ENCODE measurements at regions not wholly inside any gene's neighbourhood (a gene's known extent, or its start where the extent isn't known, plus 50 kb on each side); places are given as distances from the start of the nearest gene placed in this dataset.

DNA sequence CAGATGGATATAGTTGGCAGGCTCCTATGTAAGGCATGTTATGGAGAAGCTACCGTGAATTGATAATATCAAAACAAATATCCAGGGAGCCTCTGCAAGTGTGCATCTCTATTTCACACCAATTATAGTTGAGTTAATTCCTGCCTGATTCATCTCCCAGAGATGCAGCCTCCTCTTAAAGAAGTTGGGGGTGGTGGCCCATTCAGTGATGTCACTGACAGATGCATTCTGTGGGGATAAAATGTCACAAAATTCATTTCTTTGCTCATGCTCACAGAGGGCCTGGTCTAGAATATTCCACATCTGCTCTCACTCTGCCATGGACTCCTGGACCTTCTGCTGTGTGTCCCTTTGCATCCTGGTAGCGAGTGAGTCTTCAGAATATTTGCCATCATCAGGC, 189.1 kb upstream of the PRSS1 start:
- DNase-seq (ENCODE audit: low read depth, low spot score) (no peak), FAIRE-seq (no peak)
- H3K9ac ChIP-seq (ENCODE audit: control insufficient read depth, extremely low read depth, insufficient read depth, low read length), result no peak overlapping the region

DNA sequence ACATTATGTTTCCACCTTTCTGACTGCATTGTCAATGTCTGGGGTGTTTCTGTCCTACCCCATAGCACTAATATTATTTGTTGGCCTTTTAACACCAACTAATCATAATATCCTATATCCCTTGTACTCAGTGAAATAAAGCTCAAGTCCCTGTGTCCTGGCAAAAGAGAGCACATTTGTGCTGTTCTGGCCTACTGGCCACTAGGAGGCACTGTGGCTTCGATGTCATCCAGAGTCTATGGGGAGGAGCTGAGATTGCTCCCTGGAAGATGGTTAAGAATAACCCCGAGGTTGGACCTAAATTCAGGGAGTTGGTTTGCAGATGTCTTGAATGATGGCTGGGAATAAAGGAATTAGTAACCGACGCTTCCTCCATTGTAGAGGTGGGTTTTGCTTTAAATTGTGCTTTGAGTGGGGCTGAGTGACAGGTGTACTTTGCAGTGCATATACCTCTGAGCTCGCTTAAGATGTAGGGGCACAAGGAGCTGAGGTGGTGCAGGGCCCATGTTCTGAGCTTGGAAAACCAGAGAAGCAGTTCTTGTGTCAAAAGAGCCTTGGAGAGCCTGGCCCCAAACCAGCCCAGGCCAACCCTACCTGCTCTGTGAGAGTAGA, 191.2 kb upstream of the PRSS1 start:
- TF ChIP-seq, protein P1, sequence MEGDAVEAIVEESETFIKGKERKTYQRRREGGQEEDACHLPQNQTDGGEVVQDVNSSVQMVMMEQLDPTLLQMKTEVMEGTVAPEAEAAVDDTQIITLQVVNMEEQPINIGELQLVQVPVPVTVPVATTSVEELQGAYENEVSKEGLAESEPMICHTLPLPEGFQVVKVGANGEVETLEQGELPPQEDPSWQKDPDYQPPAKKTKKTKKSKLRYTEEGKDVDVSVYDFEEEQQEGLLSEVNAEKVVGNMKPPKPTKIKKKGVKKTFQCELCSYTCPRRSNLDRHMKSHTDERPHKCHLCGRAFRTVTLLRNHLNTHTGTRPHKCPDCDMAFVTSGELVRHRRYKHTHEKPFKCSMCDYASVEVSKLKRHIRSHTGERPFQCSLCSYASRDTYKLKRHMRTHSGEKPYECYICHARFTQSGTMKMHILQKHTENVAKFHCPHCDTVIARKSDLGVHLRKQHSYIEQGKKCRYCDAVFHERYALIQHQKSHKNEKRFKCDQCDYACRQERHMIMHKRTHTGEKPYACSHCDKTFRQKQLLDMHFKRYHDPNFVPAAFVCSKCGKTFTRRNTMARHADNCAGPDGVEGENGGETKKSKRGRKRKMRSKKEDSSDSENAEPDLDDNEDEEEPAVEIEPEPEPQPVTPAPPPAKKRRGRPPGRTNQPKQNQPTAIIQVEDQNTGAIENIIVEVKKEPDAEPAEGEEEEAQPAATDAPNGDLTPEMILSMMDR (optimal IDR thresholded peaks at IDR 0.05 in 1 of 3, IDR thresholded peaks at IDR 0.05 in 1 of 3, conservative IDR thresholded peaks at IDR 0.05 in 1 of 3; ENCODE audit: extremely low read depth in 1 of 3, insufficient read depth in 2 of 3, low read length in 3 of 3), result peak; percentile 67 to 84 (median 79)
- TF ChIP-seq EZH2 (IDR thresholded peaks at IDR 0.05; ENCODE audit: low read length), result no peak
- Histone ChIP-seq H3K4me2 (ENCODE audit: control insufficient read depth, extremely low read depth, insufficient read depth, low read depth, low read length) (no peak overlapping the region), H3K79me2 (ENCODE audit: control insufficient read depth, insufficient read depth, low read length) (no peaks in the 10 kb centered on the region), H3K27me3 (ENCODE audit: control insufficient read depth, extremely low read depth, insufficient read depth, low read length) (no peaks in the 10 kb centered on the region), H3K4me3 (ENCODE audit: control insufficient read depth in 2 of 3, extremely low read depth in 1 of 3, insufficient read depth in 2 of 3, low read depth in 1 of 3, low read length in 3 of 3) (no peak overlapping the region), H3K9ac (ENCODE audit: control insufficient read depth, extremely low read depth, insufficient read depth, low read length) (no peak overlapping the region), H3K4me1 (ENCODE audit: control insufficient read depth, extremely low read depth, insufficient read depth, low read length) (peaks cover 29% of the 10 kb centered on the region), H2AFZ (ENCODE audit: control insufficient read depth, low read length) (no peak overlapping the region), H3K36me3 (ENCODE audit: control insufficient read depth in 2 of 2, extremely low read depth in 1 of 2, insufficient read depth in 2 of 2, low read length in 2 of 2) (no peaks in the 10 kb centered on the region), H3K27ac (ENCODE audit: control insufficient read depth, insufficient read depth, low read length) (peak overlapping the region; percentile 47), H4K20me1 (ENCODE audit: control insufficient read depth, extremely low read depth, insufficient read depth, low read length) (no peaks in the 10 kb centered on the region), H3K9me1 (ENCODE audit: control insufficient read depth, extremely low read depth, insufficient read depth, low read length) (no peaks in the 10 kb centered on the region), H3K9me3 (ENCODE audit: control insufficient read depth, low read depth, low read length) (no peaks in the 10 kb centered on the region)
- DNase-seq (ENCODE audit: low read depth, low spot score) (peak; percentile 30), FAIRE-seq (no peak)
- dilution Hi-C loops (cut with MboI; ENCODE audit: extremely low pct_ligation_motif_present, low sequenced_read_pairs), result no loop called here

More for the DNA sequence above, 189.1 kb upstream of the PRSS1 start:
- Histone ChIP-seq H3K79me2 (ENCODE audit: control insufficient read depth, insufficient read depth, low read length) (no peaks in the 10 kb centered on the region), H3K4me3 (ENCODE audit: control insufficient read depth in 2 of 3, extremely low read depth in 1 of 3, insufficient read depth in 2 of 3, low read depth in 1 of 3, low read length in 3 of 3) (no peak overlapping the region), H3K9me1 (ENCODE audit: control insufficient read depth, extremely low read depth, insufficient read depth, low read length) (no peaks in the 10 kb centered on the region), H3K4me1 (ENCODE audit: control insufficient read depth, extremely low read depth, insufficient read depth, low read length) (peaks cover 24% of the 10 kb centered on the region), H3K27ac (ENCODE audit: control insufficient read depth, insufficient read depth, low read length) (no peak overlapping the region), H4K20me1 (ENCODE audit: control insufficient read depth, extremely low read depth, insufficient read depth, low read length) (no peaks in the 10 kb centered on the region), H3K9me3 (ENCODE audit: control insufficient read depth, low read depth, low read length) (no peaks in the 10 kb centered on the region), H3K36me3 (ENCODE audit: control insufficient read depth in 2 of 2, extremely low read depth in 1 of 2, insufficient read depth in 2 of 2, low read length in 2 of 2) (no peaks in the 10 kb centered on the region), H2AFZ (ENCODE audit: control insufficient read depth, low read length) (no peak overlapping the region), H3K27me3 (ENCODE audit: control insufficient read depth, extremely low read depth, insufficient read depth, low read length) (no peaks in the 10 kb centered on the region), H3K4me2 (ENCODE audit: control insufficient read depth, extremely low read depth, insufficient read depth, low read depth, low read length) (no peak overlapping the region)
- dilution Hi-C loops (cut with MboI; ENCODE audit: extremely low pct_ligation_motif_present, low sequenced_read_pairs), result no loop called here
- TF ChIP-seq, protein P1 (optimal IDR thresholded peaks at IDR 0.05 in 1 of 3, IDR thresholded peaks at IDR 0.05 in 1 of 3, conservative IDR thresholded peaks at IDR 0.05 in 1 of 3; ENCODE audit: extremely low read depth in 1 of 3, insufficient read depth in 2 of 3, low read length in 3 of 3), result no peak
- TF ChIP-seq EZH2 (IDR thresholded peaks at IDR 0.05; ENCODE audit: low read length), result no peak
